GM13976 (cell line): ENCODE measurements at regions not wholly inside any gene's neighbourhood (a gene's known extent, or its start where the extent isn't known, plus 50 kb on each side); places are given as distances from the start of the nearest gene placed in this dataset.

Experiments used
- DNase-seq: peaks from one replicate; pipeline ENCODE4 v3.0.0; 2012; ENCODE audit warnings: low spot score
- in situ Hi-C: fragments of 300-500 bp; cut with MboI; formaldehyde crosslinking; loops from one replicate; pipeline ENCODE4 v1.12.0; 2022; ENCODE audit warnings: low sequenced_read_pairs, mixed read lengths, inconsistent platforms; ENCODE audit not compliant: unreplicated experiment
- TF ChIP-seq, protein P1 (sequence below): IDR thresholded peaks from 2 replicates; pipeline ENCODE4 v1.5.1; 2012; ENCODE audit warnings: borderline replicate concordance, mild to moderate bottlenecking; ENCODE audit not compliant: insufficient read depth; ENCODE audit errors: extremely low read depth, missing control alignments, control extremely low read depth

DNA sequence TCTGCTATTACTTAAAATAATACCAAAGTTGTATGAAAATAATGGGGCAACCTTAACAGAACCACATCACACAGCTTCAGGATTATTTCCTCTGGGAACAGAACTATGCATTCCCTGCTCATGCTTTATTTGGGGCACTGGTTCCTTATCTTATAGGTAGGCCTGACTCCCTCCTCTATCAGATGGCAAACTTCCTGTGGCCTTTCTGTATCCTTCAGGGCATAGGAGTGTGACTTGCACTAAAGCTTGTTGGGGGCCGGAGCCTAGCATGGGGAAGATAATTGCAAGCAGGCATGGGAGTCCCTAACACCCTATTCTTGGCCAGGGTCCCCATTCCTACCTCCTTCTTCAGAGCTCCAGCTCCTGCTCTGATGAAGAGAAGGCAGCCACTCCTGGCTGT is 167.2 kb upstream of the SERTAD2 start:
- TF ChIP-seq, protein P1, sequence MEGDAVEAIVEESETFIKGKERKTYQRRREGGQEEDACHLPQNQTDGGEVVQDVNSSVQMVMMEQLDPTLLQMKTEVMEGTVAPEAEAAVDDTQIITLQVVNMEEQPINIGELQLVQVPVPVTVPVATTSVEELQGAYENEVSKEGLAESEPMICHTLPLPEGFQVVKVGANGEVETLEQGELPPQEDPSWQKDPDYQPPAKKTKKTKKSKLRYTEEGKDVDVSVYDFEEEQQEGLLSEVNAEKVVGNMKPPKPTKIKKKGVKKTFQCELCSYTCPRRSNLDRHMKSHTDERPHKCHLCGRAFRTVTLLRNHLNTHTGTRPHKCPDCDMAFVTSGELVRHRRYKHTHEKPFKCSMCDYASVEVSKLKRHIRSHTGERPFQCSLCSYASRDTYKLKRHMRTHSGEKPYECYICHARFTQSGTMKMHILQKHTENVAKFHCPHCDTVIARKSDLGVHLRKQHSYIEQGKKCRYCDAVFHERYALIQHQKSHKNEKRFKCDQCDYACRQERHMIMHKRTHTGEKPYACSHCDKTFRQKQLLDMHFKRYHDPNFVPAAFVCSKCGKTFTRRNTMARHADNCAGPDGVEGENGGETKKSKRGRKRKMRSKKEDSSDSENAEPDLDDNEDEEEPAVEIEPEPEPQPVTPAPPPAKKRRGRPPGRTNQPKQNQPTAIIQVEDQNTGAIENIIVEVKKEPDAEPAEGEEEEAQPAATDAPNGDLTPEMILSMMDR: no peak
- DNase-seq: no peak
- in situ Hi-C loops: no loop called here

DNA sequence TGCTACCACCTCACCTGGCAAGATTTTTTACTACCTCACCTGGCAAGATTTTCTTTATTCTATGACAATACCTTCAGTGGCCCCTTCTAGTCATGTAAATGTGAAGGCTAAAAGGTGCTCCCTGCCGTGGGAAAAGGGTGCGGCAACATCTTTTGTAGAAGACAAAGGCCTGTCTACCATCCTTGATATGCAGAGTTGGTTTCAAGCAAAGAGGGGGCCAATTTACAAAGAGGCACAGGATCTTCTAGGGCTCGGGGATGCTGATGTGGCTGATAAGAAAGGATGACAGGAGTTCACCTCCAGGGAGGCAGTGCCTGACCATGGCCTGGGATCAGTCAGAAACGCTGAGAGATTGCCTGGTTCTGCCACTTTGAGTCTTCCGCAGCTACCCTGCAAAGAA is 165.4 kb upstream of the SLC1A4 start:
- DNase-seq: no peak
- TF ChIP-seq, protein P1: no peak
- in situ Hi-C loops: no loop called here

DNA sequence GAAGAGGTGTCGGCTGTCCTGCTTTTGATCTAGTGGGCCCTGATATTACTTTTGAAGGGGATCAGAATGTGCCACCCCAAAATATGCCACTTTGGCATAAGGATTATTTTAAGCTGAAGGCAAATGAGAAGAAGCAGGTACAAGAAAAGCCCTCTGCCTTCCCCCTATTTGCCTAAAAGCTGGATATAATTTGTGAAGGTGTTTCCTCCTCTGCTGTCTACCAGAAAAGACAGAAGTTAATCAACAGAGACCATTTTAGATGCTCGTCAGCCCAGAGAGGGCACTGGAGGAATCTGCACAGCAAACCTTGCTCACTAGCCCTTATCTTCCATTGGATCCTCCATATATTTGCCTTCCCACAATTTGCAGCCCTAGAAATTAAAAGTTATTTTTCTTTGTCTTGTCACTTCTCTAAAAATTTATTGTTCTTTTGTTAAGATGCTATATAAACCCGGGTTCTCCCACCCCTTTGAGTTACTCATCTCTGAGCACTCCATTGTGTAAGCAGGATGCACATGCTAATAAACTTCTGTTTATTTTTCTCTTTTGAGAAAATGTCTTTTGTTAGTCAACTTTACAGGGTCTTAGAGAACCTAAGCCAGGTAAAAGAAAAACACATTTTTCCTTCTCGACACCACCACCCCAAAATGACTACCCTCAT is 163.2 kb upstream of the SLC1A4 start:
- in situ Hi-C loops: no loop called here
- no peak for DNase-seq
- TF ChIP-seq, protein P1: no peak

DNA sequence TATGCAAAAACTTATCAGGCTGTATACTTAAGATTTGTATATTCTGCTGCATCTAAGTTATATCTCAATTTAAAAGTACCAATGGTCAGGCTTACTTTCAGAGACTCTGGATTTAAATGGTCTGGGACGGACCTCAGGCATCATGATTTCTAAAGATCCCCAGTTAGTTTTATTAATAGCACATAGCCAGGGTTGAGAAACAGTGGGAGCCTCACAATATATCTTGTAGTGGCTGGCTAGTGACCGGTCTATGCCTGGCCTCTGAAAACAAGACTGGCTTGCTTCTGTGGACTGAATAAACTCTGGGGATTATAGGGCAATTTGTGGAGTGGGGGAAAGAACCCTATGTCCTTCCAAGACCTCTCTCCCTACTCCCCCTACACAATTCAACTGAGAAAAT is 162.5 kb upstream of the SLC1A4 start:
- no peak for DNase-seq
- TF ChIP-seq, protein P1: no peak
- in situ Hi-C loops: no loop called here

DNA sequence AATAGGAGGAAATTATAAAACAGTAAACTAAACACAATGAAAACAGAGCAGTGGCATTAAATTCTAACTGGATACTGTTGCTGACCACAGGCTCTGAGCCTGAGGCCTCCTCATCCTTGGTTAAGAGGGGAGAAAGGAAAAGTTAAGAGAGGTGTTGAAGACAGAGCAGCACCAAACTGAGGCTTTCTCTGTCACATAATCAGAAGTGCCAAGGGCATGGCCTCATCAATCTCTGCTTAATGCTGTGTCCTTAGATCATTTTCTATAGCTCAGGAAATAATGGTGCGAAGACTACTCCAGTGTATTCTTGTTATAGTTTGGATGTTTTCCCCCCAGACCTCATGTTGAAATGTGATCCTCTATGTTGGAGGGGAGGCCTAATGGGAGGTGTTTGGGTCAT is 160.9 kb upstream of the SLC1A4 start:
- TF ChIP-seq, protein P1: no peak
- no peak for DNase-seq
- in situ Hi-C loops: no loop called here

DNA sequence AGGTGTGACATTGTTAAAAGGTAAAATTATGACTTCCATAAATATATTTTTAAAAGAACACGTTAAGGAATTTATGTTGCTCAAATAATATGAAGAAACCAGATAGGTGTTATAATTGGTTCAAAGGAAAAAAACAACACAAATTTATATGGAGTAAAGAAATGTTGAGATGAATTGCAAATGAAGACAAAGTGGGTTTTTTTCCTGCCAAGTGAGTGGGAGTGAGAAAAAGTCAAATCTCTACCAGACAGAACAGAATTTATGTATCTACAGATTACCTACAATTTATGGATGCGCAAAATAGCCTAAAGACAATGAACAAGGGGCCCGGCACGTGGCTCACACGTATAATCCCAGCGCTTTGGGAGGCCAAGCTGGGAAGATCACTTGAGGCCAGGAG is 159.7 kb upstream of the SLC1A4 start:
- TF ChIP-seq, protein P1: no peak
- in situ Hi-C loops: no loop called here
- DNase-seq: no peak
